Right lobe of liver (tissue), 6 donors: ENCODE measurements at regions not wholly inside any gene's neighbourhood (a gene's known extent, or its start where the extent isn't known, plus 50 kb on each side); places are given as distances from the start of the nearest gene placed in this dataset.

Source experiments
- ATAC-seq, 4 donors: fragments of 200-7000 bp; cut with Tn5 transposase; one replicate each; pipeline ENCODE4 v1.9.1; 2020; ENCODE audit warnings: mild to moderate bottlenecking in 4 of 4, moderate library complexity in 4 of 4
- DNase-seq, 3 donors: peaks; one replicate each; pipeline ENCODE4 v3.0.0-alpha.2; 2020
- H3K27ac ChIP-seq, 3 donors: fragments of 200-600 bp; one replicate each; pipeline ENCODE4 v1.8.0; 2022
- H3K27me3 ChIP-seq, 2 donors: fragments of 200-600 bp; one replicate each; pipeline ENCODE4 v1.8.0; 2022
- H3K36me3 ChIP-seq, 4 donors: fragments of 200-600 bp; sonication (generic) in 1 of 4; one replicate each; pipeline versions ENCODE4 v1.5.1 to v1.8.0; 2017 to 2022; ENCODE audit warnings: control low read depth in 1 of 4
- H3K4me1 ChIP-seq, 4 donors: fragments of 200-600 bp; sonication (generic) in 1 of 4; one replicate each; pipeline versions ENCODE4 v1.5.1 to v1.8.0; 2017 to 2022; ENCODE audit warnings: control low read depth in 1 of 4
- H3K4me3 ChIP-seq, 3 donors: fragments of 200-600 bp; one replicate each; pipeline ENCODE4 v1.8.0; 2022
- H3K9me3 ChIP-seq, 4 donors: fragments of 200-600 bp; sonication (generic) in 1 of 4; one replicate each; pipeline versions ENCODE4 v1.5.1 to v1.8.0; 2017 to 2022; ENCODE audit warnings: control low read depth in 1 of 4
- POLR2A ChIP-seq: fragments of 450-650 bp; IDR thresholded peaks from one replicate; pipeline ENCODE4 v1.6.1; 2017; ENCODE audit warnings: antibody characterized with exemption, mild to moderate bottlenecking
- WGBS: methylation state at CpG from one replicate; pipeline ENCODE4 v1.1.6; 2018; ENCODE audit warnings: low coverage, low lambda C conversion rate; ENCODE audit not compliant: insufficient coverage; ENCODE audit errors: missing lambda C conversion rate; 5-methylcytosine and 5-hydroxymethylcytosine counted together
- intact Hi-C, 2 donors: fragments of 100-400 bp; cut with DNase I; formaldehyde crosslinking; loops; one replicate each; pipeline versions ENCODE4 v1.11.2 to v1.14.1; 2022
- TF ChIP-seq, protein P1 (sequence below), 4 donors: fragments of 200-600 bp in 3 of 4; fragments of 450-650 bp in 1 of 4; IDR thresholded peaks; one replicate each; pipeline versions ENCODE4 v1.5.1 to v1.8.0; 2016 to 2022; ENCODE audit warnings: antibody characterized with exemption in 4 of 4, mild to moderate bottlenecking in 2 of 4
- donor health status: DM: no; HTN: yes; CAD: no.
- donor health status: DM: no; HTN: no; CAD: no.
- donor health status: DM: no; HTN: no; CAD: no.
- donor health status: DM: no; HTN: yes; CAD: no.
- donor health status: DM: no; HTN: yes; CAD: no.

DNA sequence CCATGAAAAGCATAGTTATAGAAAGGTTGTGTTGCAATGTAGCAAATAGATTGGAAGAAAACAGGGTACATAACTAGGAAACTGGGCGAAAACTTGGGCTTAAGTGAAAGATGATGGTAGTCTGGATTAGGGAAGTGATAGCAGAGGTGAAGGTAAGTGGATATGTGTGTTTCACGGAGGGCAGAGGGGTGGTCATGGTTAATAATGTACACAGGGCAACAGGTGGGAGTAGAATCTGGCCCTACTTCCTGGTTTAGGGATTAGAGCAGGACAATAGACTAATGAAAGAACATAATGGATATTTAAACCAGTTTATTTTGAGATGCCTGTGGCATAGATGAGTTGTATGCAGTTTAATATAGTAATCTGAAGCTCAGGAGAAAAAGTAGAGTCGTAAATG is 257.3 kb upstream of the SPRY2 start:
- no peaks in the 10 kb centered on the region for H3K27me3 ChIP-seq
- H3K9me3 ChIP-seq, result no peaks in the 10 kb centered on the region
- 65% methylated on average over 3 of the region's 3 CpGs for WGBS
- intact Hi-C loops, result no loop called here
- ATAC-seq (no peak), DNase-seq (no peak)
- H3K4me1 ChIP-seq, result no peaks in the 10 kb centered on the region
- H3K4me3 ChIP-seq, result no peak overlapping the region
- TF ChIP-seq, protein P1, sequence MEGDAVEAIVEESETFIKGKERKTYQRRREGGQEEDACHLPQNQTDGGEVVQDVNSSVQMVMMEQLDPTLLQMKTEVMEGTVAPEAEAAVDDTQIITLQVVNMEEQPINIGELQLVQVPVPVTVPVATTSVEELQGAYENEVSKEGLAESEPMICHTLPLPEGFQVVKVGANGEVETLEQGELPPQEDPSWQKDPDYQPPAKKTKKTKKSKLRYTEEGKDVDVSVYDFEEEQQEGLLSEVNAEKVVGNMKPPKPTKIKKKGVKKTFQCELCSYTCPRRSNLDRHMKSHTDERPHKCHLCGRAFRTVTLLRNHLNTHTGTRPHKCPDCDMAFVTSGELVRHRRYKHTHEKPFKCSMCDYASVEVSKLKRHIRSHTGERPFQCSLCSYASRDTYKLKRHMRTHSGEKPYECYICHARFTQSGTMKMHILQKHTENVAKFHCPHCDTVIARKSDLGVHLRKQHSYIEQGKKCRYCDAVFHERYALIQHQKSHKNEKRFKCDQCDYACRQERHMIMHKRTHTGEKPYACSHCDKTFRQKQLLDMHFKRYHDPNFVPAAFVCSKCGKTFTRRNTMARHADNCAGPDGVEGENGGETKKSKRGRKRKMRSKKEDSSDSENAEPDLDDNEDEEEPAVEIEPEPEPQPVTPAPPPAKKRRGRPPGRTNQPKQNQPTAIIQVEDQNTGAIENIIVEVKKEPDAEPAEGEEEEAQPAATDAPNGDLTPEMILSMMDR (IDR thresholded peaks at IDR 0.05), result no peak
- no peak for TF ChIP-seq POLR2A
- H3K36me3 ChIP-seq, result no peaks in the 10 kb centered on the region
- no peak overlapping the region for H3K27ac ChIP-seq

DNA sequence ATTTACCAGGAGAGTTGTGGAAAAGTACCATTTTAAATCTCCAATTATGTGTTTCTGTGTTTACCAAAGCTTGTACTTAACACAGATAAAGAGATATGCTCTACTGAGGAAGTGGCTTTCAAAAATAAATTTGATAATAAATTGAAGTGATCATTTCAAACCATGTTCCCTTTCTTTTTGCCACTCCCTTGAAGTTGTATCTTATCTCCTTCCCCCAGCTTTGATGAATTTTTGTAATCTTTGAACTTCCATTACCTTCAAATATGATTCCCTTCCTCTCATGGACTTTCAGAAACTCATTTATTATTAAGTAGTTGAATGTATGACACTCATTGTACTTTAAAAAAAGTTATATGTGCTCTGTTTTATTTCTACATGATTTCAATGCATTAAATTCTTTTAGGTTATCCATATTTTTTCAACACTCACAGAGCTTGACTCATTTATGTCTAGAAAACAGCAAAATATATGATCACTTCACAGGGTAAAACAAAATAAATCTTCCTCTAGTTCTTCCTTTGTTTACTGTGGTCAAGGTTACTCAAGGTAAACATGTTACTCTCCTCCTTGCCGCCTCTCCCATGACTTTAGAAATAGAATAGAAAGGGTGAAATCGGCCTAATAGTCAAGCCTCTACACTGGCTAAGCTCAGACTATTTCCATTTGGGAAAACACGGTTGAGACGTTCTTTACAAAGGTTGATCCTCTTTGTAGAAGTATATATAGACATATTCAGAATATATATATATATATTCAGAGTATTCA is 251.2 kb upstream of the SPRY2 start:
- no peaks in the 10 kb centered on the region for H3K9me3 ChIP-seq
- H3K27me3 ChIP-seq, result no peaks in the 10 kb centered on the region
- TF ChIP-seq POLR2A, result no peak
- TF ChIP-seq, protein P1 (IDR thresholded peaks at IDR 0.05), result no peak
- no peaks in the 10 kb centered on the region for H3K36me3 ChIP-seq
- no peak overlapping the region for H3K27ac ChIP-seq
- DNase-seq (no peak), ATAC-seq (no peak)
- H3K4me1 ChIP-seq, result no peaks in the 10 kb centered on the region
- H3K4me3 ChIP-seq, result no peak overlapping the region
- WGBS, result 91% methylated on average over 4 of the region's 4 CpGs
- intact Hi-C loops, result no loop called here

DNA sequence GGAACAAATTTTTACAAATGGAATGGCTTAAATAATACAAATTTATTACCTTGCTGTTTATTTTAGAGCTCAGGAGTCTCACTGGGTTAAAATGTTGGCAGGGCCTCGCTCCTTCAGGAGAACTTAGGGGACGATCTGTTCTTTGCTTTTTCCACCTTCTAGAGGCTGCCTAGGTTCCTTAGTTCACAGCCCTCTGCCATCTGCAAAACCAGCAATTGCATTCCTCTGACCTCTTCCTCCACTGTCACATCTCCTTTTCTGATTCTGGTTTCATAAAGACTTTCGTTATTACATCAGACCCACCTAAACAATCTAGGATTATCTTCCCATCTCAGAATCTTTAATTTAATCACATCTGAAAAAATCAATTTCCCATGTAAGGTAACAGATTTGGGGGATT is 249.6 kb upstream of the SPRY2 start:
- H3K9me3 ChIP-seq, result no peaks in the 10 kb centered on the region
- H3K4me3 ChIP-seq, result no peak overlapping the region
- DNase-seq (no peak), ATAC-seq (no peak)
- no peaks in the 10 kb centered on the region for H3K36me3 ChIP-seq
- intact Hi-C loops, result no loop called here
- no peak overlapping the region for H3K27ac ChIP-seq
- H3K4me1 ChIP-seq, result no peaks in the 10 kb centered on the region
- no peaks in the 10 kb centered on the region for H3K27me3 ChIP-seq
- no peak for TF ChIP-seq POLR2A
- TF ChIP-seq, protein P1 (IDR thresholded peaks at IDR 0.05), result no peak
- 71% methylated on average over 3 of the region's 3 CpGs for WGBS

DNA sequence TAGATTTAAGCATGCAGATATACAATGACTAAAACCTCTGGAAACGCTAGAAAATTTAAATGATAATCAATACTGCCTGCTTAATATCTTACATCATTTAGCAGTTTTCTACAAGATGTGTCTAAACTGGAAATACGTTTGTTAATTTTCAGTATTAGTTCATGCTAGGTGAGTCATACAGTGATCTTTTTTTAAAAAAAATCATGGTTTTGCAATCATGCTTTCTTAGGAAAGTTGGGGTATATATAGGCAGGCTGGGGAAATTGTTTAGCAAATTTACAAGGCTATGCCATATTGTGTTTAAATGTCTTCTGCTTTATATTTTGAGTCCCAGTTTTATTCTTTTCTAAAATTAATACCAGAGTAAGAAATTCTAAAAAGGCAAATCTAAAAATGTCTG is 245.4 kb upstream of the SPRY2 start:
- H3K4me1 ChIP-seq, result no peaks in the 10 kb centered on the region
- WGBS, result 45% methylated on average over 2 of the region's 2 CpGs
- no peak for TF ChIP-seq POLR2A
- TF ChIP-seq, protein P1 (IDR thresholded peaks at IDR 0.05), result no peak
- H3K9me3 ChIP-seq, result no peaks in the 10 kb centered on the region
- ATAC-seq (no peak), DNase-seq (no peak)
- H3K36me3 ChIP-seq, result no peaks in the 10 kb centered on the region
- intact Hi-C loops, result no loop called here
- H3K27me3 ChIP-seq, result no peaks in the 10 kb centered on the region
- no peak overlapping the region for H3K4me3 ChIP-seq
- H3K27ac ChIP-seq, result no peak overlapping the region

DNA sequence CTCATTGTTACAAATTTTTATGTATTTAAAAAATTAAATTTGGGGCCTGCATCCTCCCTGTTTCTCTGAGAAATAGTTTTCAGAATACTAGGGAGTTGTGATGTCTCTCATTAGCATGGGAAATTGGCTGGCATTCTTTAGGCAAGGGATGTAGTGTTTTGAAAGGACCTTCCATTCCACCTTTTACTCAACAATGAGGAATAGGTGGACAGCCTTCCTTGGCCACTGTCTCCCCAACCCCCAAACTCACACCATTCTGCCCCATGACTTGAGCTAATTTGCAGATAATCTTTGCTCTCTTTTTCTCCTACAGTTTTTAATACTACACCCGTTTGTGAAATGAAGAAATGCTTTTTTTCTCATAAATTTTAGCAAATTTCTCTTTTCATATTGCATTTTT is 244.6 kb upstream of the SPRY2 start:
- DNase-seq (no peak), ATAC-seq (no peak)
- intact Hi-C loops, result no loop called here
- TF ChIP-seq, protein P1 (IDR thresholded peaks at IDR 0.05), result no peak
- no peak for TF ChIP-seq POLR2A
- H3K27me3 ChIP-seq, result no peaks in the 10 kb centered on the region
- no peaks in the 10 kb centered on the region for H3K4me1 ChIP-seq
- H3K36me3 ChIP-seq, result no peaks in the 10 kb centered on the region
- H3K27ac ChIP-seq, result no peak overlapping the region
- no peak overlapping the region for H3K4me3 ChIP-seq
- H3K9me3 ChIP-seq, result no peaks in the 10 kb centered on the region
- WGBS, result 35% methylated on average over 1 of the region's 1 CpG
